ENCODE measurements at regions not wholly inside any gene's neighbourhood (a gene's known extent, or its start where the extent isn't known, plus 50 kb on each side); places are given as distances from the start of the nearest gene placed in this dataset.

- no peak for DNase-seq
- no peak overlapping the region for H3K4me2 ChIP-seq (ENCODE audit: low read length)
- H2BK120ac ChIP-seq (ENCODE audit: low read depth, low read length): no peak overlapping the region
- no peaks in the 10 kb centered on the region for H3K36me3 ChIP-seq (ENCODE audit: control insufficient read depth, insufficient read depth, low read length)
- no peak overlapping the region for H2BK15ac ChIP-seq (replicated peaks; ENCODE audit: low read depth)
- H2AK5ac ChIP-seq (ENCODE audit: low read length): no peak overlapping the region
- no peaks in the 10 kb centered on the region for H3K27me3 ChIP-seq (ENCODE audit: insufficient read depth, low read length, poor library complexity)
- no peak overlapping the region for H3K9ac ChIP-seq (ENCODE audit: low read length)
- WGBS (ENCODE audit: extremely low coverage, insufficient coverage, low lambda C conversion rate): no CpG with 5 or more reads among the region's 1 CpG
- no peak overlapping the region for H4K5ac ChIP-seq (ENCODE audit: low read length)
- H2BK5ac ChIP-seq (ENCODE audit: low read length): no peak overlapping the region
- no peaks in the 10 kb centered on the region for H3K4me1 ChIP-seq (ENCODE audit: control insufficient read depth, low read depth, low read length)
- H3K23ac ChIP-seq (ENCODE audit: low read length): no peak overlapping the region
- H3K18ac ChIP-seq (ENCODE audit: low read length): no peak overlapping the region
- H3K79me1 ChIP-seq (ENCODE audit: low read length): no peaks in the 10 kb centered on the region
- H3K4ac ChIP-seq (ENCODE audit: low read depth, low read length): no peak overlapping the region
- H3K79me2 ChIP-seq (ENCODE audit: control insufficient read depth, insufficient read depth, low read length): no peaks in the 10 kb centered on the region
- H4K8ac ChIP-seq (ENCODE audit: low read depth, low read length): no peak overlapping the region
- H3K4me3 ChIP-seq (ENCODE audit: low read length): no peak overlapping the region
- no peak overlapping the region for H3K56ac ChIP-seq (ENCODE audit: low read length)
- no peak overlapping the region for H3K27ac ChIP-seq (ENCODE audit: low read depth, low read length)
Measured at GRCh38 chr17:11077673-11078072, 163.3 kb upstream of the SHISA6 start.

- no peak for DNase-seq
- Histone ChIP-seq H3K4me2 (ENCODE audit: low read length) (no peak overlapping the region), H3K23ac (ENCODE audit: low read length) (no peak overlapping the region), H3K4ac (ENCODE audit: low read depth, low read length) (no peak overlapping the region), H2BK120ac (ENCODE audit: low read depth, low read length) (no peak overlapping the region), H3K36me3 (ENCODE audit: control insufficient read depth, insufficient read depth, low read length) (no peaks in the 10 kb centered on the region), H3K9ac (ENCODE audit: low read length) (no peak overlapping the region), H3K27ac (ENCODE audit: low read depth, low read length) (no peak overlapping the region), H3K18ac (ENCODE audit: low read length) (no peak overlapping the region), H3K79me1 (ENCODE audit: low read length) (no peaks in the 10 kb centered on the region), H3K4me3 (ENCODE audit: low read length) (no peak overlapping the region), H2BK5ac (ENCODE audit: low read length) (no peak overlapping the region), H4K8ac (ENCODE audit: low read depth, low read length) (no peak overlapping the region), H2BK15ac (replicated peaks; ENCODE audit: low read depth) (no peak overlapping the region), H3K4me1 (ENCODE audit: control insufficient read depth, low read depth, low read length) (no peaks in the 10 kb centered on the region), H3K56ac (ENCODE audit: low read length) (no peak overlapping the region), H3K79me2 (ENCODE audit: control insufficient read depth, insufficient read depth, low read length) (no peaks in the 10 kb centered on the region), H4K5ac (ENCODE audit: low read length) (no peak overlapping the region), H3K27me3 (ENCODE audit: insufficient read depth, low read length, poor library complexity) (no peaks in the 10 kb centered on the region), H2AK5ac (ENCODE audit: low read length) (no peak overlapping the region)
- WGBS (ENCODE audit: extremely low coverage, insufficient coverage, low lambda C conversion rate): no CpG with 5 or more reads among the region's 2 CpGs
Measured at GRCh38 chr17:11074451-11074850, 166.6 kb upstream of the SHISA6 start.

GRCh38 chr17:11056926-11057325, 184.1 kb upstream of the SHISA6 start:
- H2AK5ac ChIP-seq (ENCODE audit: low read length): no peak overlapping the region
- no peak overlapping the region for H3K27ac ChIP-seq (ENCODE audit: low read depth, low read length)
- no peaks in the 10 kb centered on the region for H3K27me3 ChIP-seq (ENCODE audit: insufficient read depth, low read length, poor library complexity)
- no peak overlapping the region for H4K5ac ChIP-seq (ENCODE audit: low read length)
- H3K79me1 ChIP-seq (ENCODE audit: low read length): no peaks in the 10 kb centered on the region
- no peak overlapping the region for H3K56ac ChIP-seq (ENCODE audit: low read length)
- no peak for DNase-seq
- no peak overlapping the region for H2BK120ac ChIP-seq (ENCODE audit: low read depth, low read length)
- H3K36me3 ChIP-seq (ENCODE audit: control insufficient read depth, insufficient read depth, low read length): no peaks in the 10 kb centered on the region
- no peak overlapping the region for H3K23ac ChIP-seq (ENCODE audit: low read length)
- no peak overlapping the region for H2BK5ac ChIP-seq (ENCODE audit: low read length)
- no peaks in the 10 kb centered on the region for H3K79me2 ChIP-seq (ENCODE audit: control insufficient read depth, insufficient read depth, low read length)
- H3K4me1 ChIP-seq (ENCODE audit: control insufficient read depth, low read depth, low read length): no peaks in the 10 kb centered on the region
- no peak overlapping the region for H3K9ac ChIP-seq (ENCODE audit: low read length)
- H4K8ac ChIP-seq (ENCODE audit: low read depth, low read length): no peak overlapping the region
- H3K18ac ChIP-seq (ENCODE audit: low read length): no peak overlapping the region
- no peak overlapping the region for H2BK15ac ChIP-seq (replicated peaks; ENCODE audit: low read depth)
- H3K4me2 ChIP-seq (ENCODE audit: low read length): no peak overlapping the region
- no peak overlapping the region for H3K4me3 ChIP-seq (ENCODE audit: low read length)
- H3K4ac ChIP-seq (ENCODE audit: low read depth, low read length): no peak overlapping the region

GRCh38 chr17:11053846-11054245, 187.2 kb upstream of the SHISA6 start:
- Histone ChIP-seq H3K79me1 (ENCODE audit: low read length) (no peaks in the 10 kb centered on the region), H3K18ac (ENCODE audit: low read length) (no peak overlapping the region), H2AK5ac (ENCODE audit: low read length) (no peak overlapping the region), H2BK120ac (ENCODE audit: low read depth, low read length) (no peak overlapping the region), H2BK15ac (replicated peaks; ENCODE audit: low read depth) (no peak overlapping the region), H3K4me3 (ENCODE audit: low read length) (no peak overlapping the region), H3K27me3 (ENCODE audit: insufficient read depth, low read length, poor library complexity) (no peaks in the 10 kb centered on the region), H2BK5ac (ENCODE audit: low read length) (no peak overlapping the region), H3K36me3 (ENCODE audit: control insufficient read depth, insufficient read depth, low read length) (no peaks in the 10 kb centered on the region), H4K5ac (ENCODE audit: low read length) (no peak overlapping the region), H3K4me2 (ENCODE audit: low read length) (no peak overlapping the region), H3K4ac (ENCODE audit: low read depth, low read length) (no peak overlapping the region), H4K8ac (ENCODE audit: low read depth, low read length) (no peak overlapping the region), H3K9ac (ENCODE audit: low read length) (no peak overlapping the region), H3K56ac (ENCODE audit: low read length) (no peak overlapping the region), H3K23ac (ENCODE audit: low read length) (no peak overlapping the region), H3K79me2 (ENCODE audit: control insufficient read depth, insufficient read depth, low read length) (no peaks in the 10 kb centered on the region), H3K4me1 (ENCODE audit: control insufficient read depth, low read depth, low read length) (no peaks in the 10 kb centered on the region), H3K27ac (ENCODE audit: low read depth, low read length) (no peak overlapping the region)
- DNase-seq: no peak
- no CpG with 5 or more reads among the region's 3 CpGs for WGBS (ENCODE audit: extremely low coverage, insufficient coverage, low lambda C conversion rate)

GRCh38 chr17:11049539-11049938, 191.5 kb upstream of the SHISA6 start:
- no peaks in the 10 kb centered on the region for H3K36me3 ChIP-seq (ENCODE audit: control insufficient read depth, insufficient read depth, low read length)
- DNase-seq: peak; percentile 22
- H3K4me3 ChIP-seq (ENCODE audit: low read length): no peak overlapping the region
- H2BK120ac ChIP-seq (ENCODE audit: low read depth, low read length): no peak overlapping the region
- no peak overlapping the region for H3K4me2 ChIP-seq (ENCODE audit: low read length)
- no peak overlapping the region for H3K23ac ChIP-seq (ENCODE audit: low read length)
- no peaks in the 10 kb centered on the region for H3K79me1 ChIP-seq (ENCODE audit: low read length)
- H3K27me3 ChIP-seq (ENCODE audit: insufficient read depth, low read length, poor library complexity): no peaks in the 10 kb centered on the region
- no peak overlapping the region for H3K4ac ChIP-seq (ENCODE audit: low read depth, low read length)
- no peak overlapping the region for H4K5ac ChIP-seq (ENCODE audit: low read length)
- no peaks in the 10 kb centered on the region for H3K4me1 ChIP-seq (ENCODE audit: control insufficient read depth, low read depth, low read length)
- H3K27ac ChIP-seq (ENCODE audit: low read depth, low read length): no peak overlapping the region
- H2AK5ac ChIP-seq (ENCODE audit: low read length): no peak overlapping the region
- H3K56ac ChIP-seq (ENCODE audit: low read length): no peak overlapping the region
- H2BK15ac ChIP-seq (replicated peaks; ENCODE audit: low read depth): no peak overlapping the region
- no peak overlapping the region for H4K8ac ChIP-seq (ENCODE audit: low read depth, low read length)
- H3K18ac ChIP-seq (ENCODE audit: low read length): no peak overlapping the region
- H3K79me2 ChIP-seq (ENCODE audit: control insufficient read depth, insufficient read depth, low read length): no peaks in the 10 kb centered on the region
- no CpG with 5 or more reads among the region's 2 CpGs for WGBS (ENCODE audit: extremely low coverage, insufficient coverage, low lambda C conversion rate)
- no peak overlapping the region for H3K9ac ChIP-seq (ENCODE audit: low read length)
- H2BK5ac ChIP-seq (ENCODE audit: low read length): no peak overlapping the region

GRCh38 chr17:11047228-11047627, 193.8 kb upstream of the SHISA6 start:
- no peak overlapping the region for H3K23ac ChIP-seq (ENCODE audit: low read length)
- H2BK5ac ChIP-seq (ENCODE audit: low read length): no peak overlapping the region
- no peak overlapping the region for H3K4ac ChIP-seq (ENCODE audit: low read depth, low read length)
- no peak overlapping the region for H4K5ac ChIP-seq (ENCODE audit: low read length)
- WGBS (ENCODE audit: extremely low coverage, insufficient coverage, low lambda C conversion rate): no CpG with 5 or more reads among the region's 2 CpGs
- no peaks in the 10 kb centered on the region for H3K27me3 ChIP-seq (ENCODE audit: insufficient read depth, low read length, poor library complexity)
- H2AK5ac ChIP-seq (ENCODE audit: low read length): no peak overlapping the region
- H3K18ac ChIP-seq (ENCODE audit: low read length): no peak overlapping the region
- H3K27ac ChIP-seq (ENCODE audit: low read depth, low read length): no peak overlapping the region
- no peaks in the 10 kb centered on the region for H3K79me1 ChIP-seq (ENCODE audit: low read length)
- DNase-seq: no peak
- H2BK120ac ChIP-seq (ENCODE audit: low read depth, low read length): no peak overlapping the region
- H3K36me3 ChIP-seq (ENCODE audit: control insufficient read depth, insufficient read depth, low read length): no peaks in the 10 kb centered on the region
- H3K9ac ChIP-seq (ENCODE audit: low read length): no peak overlapping the region
- H3K4me1 ChIP-seq (ENCODE audit: control insufficient read depth, low read depth, low read length): no peaks in the 10 kb centered on the region
- no peak overlapping the region for H2BK15ac ChIP-seq (replicated peaks; ENCODE audit: low read depth)
- H4K8ac ChIP-seq (ENCODE audit: low read depth, low read length): no peak overlapping the region
- no peaks in the 10 kb centered on the region for H3K79me2 ChIP-seq (ENCODE audit: control insufficient read depth, insufficient read depth, low read length)
- no peak overlapping the region for H3K4me3 ChIP-seq (ENCODE audit: low read length)
- H3K4me2 ChIP-seq (ENCODE audit: low read length): no peak overlapping the region
- H3K56ac ChIP-seq (ENCODE audit: low read length): no peak overlapping the region
